Upper lobe of right lung (tissue), 1 donor: ENCODE measurements at regions not wholly inside any gene's neighbourhood (a gene's known extent, or its start where the extent isn't known, plus 50 kb on each side); places are given as distances from the start of the nearest gene placed in this dataset.
"Not testable (repeated sequence)": the region's sequence is repeated elsewhere in the genome, so short reads cannot be mapped to it uniquely, and the experiment has no call there.

Experiments
- ATAC-seq: fragments of 200-7000 bp; cut with Tn5 transposase; one replicate; pipeline ENCODE4 v1.9.1; 2020; ENCODE audit warnings: mild to moderate bottlenecking, moderate library complexity
- DNase-seq: peaks from one replicate; pipeline ENCODE4 v3.0.0-alpha.2; 2020
- H3K27ac ChIP-seq: fragments of 200-600 bp; one replicate; pipeline ENCODE4 v1.8.0; 2022
- H3K27me3 ChIP-seq: fragments of 200-600 bp; one replicate; pipeline ENCODE4 v1.8.0; 2022; ENCODE audit warnings: mild to moderate bottlenecking
- H3K36me3 ChIP-seq: fragments of 200-600 bp; one replicate; pipeline ENCODE4 v1.8.0; 2022
- H3K4me1 ChIP-seq: fragments of 200-600 bp; one replicate; pipeline ENCODE4 v1.8.0; 2022
- H3K4me3 ChIP-seq: fragments of 200-600 bp; one replicate; pipeline ENCODE4 v1.8.0; 2022; ENCODE audit warnings: mild to moderate bottlenecking
- H3K9me3 ChIP-seq: fragments of 200-600 bp; one replicate; pipeline ENCODE4 v1.8.0; 2022
- CTCF ChIP-seq: fragments of 200-600 bp; IDR thresholded peaks from one replicate; pipeline ENCODE4 v1.8.0; 2022; ENCODE audit warnings: antibody characterized with exemption
- intact Hi-C: fragments of 100-400 bp; cut with DNase I; formaldehyde crosslinking; loops from one replicate; pipeline ENCODE4 v1.11.0; 2022
- donor health status: DM: no; HTN: yes; CAD: no; lungs with severe emphysema.

GRCh38 chr20:51128198-51128597 is 105.3 kb upstream of the KCNG1 start:
- TF ChIP-seq CTCF: no peak
- DNase-seq (no peak), ATAC-seq (no peak)
- H3K9me3 ChIP-seq: no peaks in the 10 kb centered on the region
- no peaks in the 10 kb centered on the region for H3K27me3 ChIP-seq
- no peak overlapping the region for H3K27ac ChIP-seq
- H3K4me3 ChIP-seq: no peak overlapping the region
- no peaks in the 10 kb centered on the region for H3K36me3 ChIP-seq
- intact Hi-C loops: no loop called here
- H3K4me1 ChIP-seq: no peaks in the 10 kb centered on the region

GRCh38 chr20:51127713-51128112 is 104.8 kb upstream of the KCNG1 start:
- TF ChIP-seq CTCF: no peak
- H3K4me3 ChIP-seq: no peak overlapping the region
- H3K4me1 ChIP-seq: no peaks in the 10 kb centered on the region
- no peak overlapping the region for H3K27ac ChIP-seq
- H3K36me3 ChIP-seq: no peaks in the 10 kb centered on the region
- H3K27me3 ChIP-seq: no peaks in the 10 kb centered on the region
- H3K9me3 ChIP-seq: no peaks in the 10 kb centered on the region
- ATAC-seq (no peak), DNase-seq (no peak)
- intact Hi-C loops: no loop called here

- DNase-seq: no peak
- intact Hi-C loops: no loop called here
These were observed 103.4 kb upstream of the KCNG1 start for GRCh38 chr20:51126337-51126736.

GRCh38 chr20:51125780-51126179 is 102.9 kb upstream of the KCNG1 start:
- H3K36me3 ChIP-seq: no peaks in the 10 kb centered on the region
- H3K9me3 ChIP-seq: no peaks in the 10 kb centered on the region
- DNase-seq: no peak
- H3K27ac ChIP-seq: no peak overlapping the region
- H3K4me3 ChIP-seq: no peak overlapping the region
- no peak for ATAC-seq
- H3K27me3 ChIP-seq: peaks cover 6% of the 10 kb centered on the region
- no peaks in the 10 kb centered on the region for H3K4me1 ChIP-seq
- intact Hi-C loops: no loop called here
- TF ChIP-seq CTCF: no peak

More at GRCh38 chr20:51126337-51126736, 103.4 kb upstream of the KCNG1 start:
- H3K4me1 ChIP-seq: no peaks in the 10 kb centered on the region
- H3K36me3 ChIP-seq: no peaks in the 10 kb centered on the region
- peaks cover 1% of the 10 kb centered on the region for H3K27me3 ChIP-seq
- H3K9me3 ChIP-seq: no peaks in the 10 kb centered on the region
- H3K27ac ChIP-seq: no peak overlapping the region
- no peak overlapping the region for H3K4me3 ChIP-seq
- ATAC-seq: no peak
- TF ChIP-seq CTCF: no peak

- intact Hi-C loops: no loop called here
- H3K27me3 ChIP-seq: peaks cover 6% of the 10 kb centered on the region
- H3K4me3 ChIP-seq: no peak overlapping the region
- H3K27ac ChIP-seq: no peak overlapping the region
- no peaks in the 10 kb centered on the region for H3K36me3 ChIP-seq
- no peak for DNase-seq
- H3K4me1 ChIP-seq: no peaks in the 10 kb centered on the region
- no peaks in the 10 kb centered on the region for H3K9me3 ChIP-seq
- no peak for ATAC-seq
- no peak for TF ChIP-seq CTCF
These were observed 102.2 kb upstream of the KCNG1 start for GRCh38 chr20:51125105-51125504.

- intact Hi-C loops, H3K4me1 ChIP-seq, H3K36me3 ChIP-seq, H3K9me3 ChIP-seq, H3K27ac ChIP-seq, ATAC-seq, DNase-seq, H3K4me3 ChIP-seq: not testable (repeated sequence)
- peaks cover 10% of the 10 kb centered on the region for H3K27me3 ChIP-seq
These were observed 101.0 kb upstream of the KCNG1 start for GRCh38 chr20:51123887-51124286.
